CD4-positive, alpha-beta T cell (primary cell): ENCODE measurements at regions not wholly inside any gene's neighbourhood (a gene's known extent, or its start where the extent isn't known, plus 50 kb on each side); places are given as distances from the start of the nearest gene placed in this dataset.
"Not testable (repeated sequence)": the region's sequence is repeated elsewhere in the genome, so short reads cannot be mapped to it uniquely, and the experiment has no call there.

Experiments used
- ATAC-seq: fragments of 200-7000 bp; cut with Tn5 transposase; one replicate; pipeline ENCODE4 v1.10.0; 2022; ENCODE audit warnings: mild to moderate bottlenecking; ENCODE audit not compliant: poor library complexity
- CTCF ChIA-PET: fragments of 350-600 bp; sonication (Branson Sonifier 250); formaldehyde crosslinking; loops from one replicate; lab custom pipeline; 2021; ENCODE audit warnings: antibody characterized with exemption, inconsistent platforms; lab: Charles Lee
- POLR2A ChIA-PET: fragments of 350-600 bp; sonication (Branson Sonifier 250); formaldehyde crosslinking; loops from one replicate; lab custom pipeline; 2021; ENCODE audit warnings: antibody characterized with exemption, inconsistent platforms; lab: Charles Lee
- DNase-seq, 14 experiments: peaks; one replicate each; pipeline ENCODE4 v3.0.0-alpha.2; 2013 to 2020; ENCODE audit warnings: mixed read lengths in 2 of 14
- H3K27ac ChIP-seq, 2 donors: one replicate each; pipeline versions ENCODE4 v1.5.1 to v1.7.0; 2013; ENCODE audit warnings: low read length in 2 of 2, low read depth in 1 of 2, mild to moderate bottlenecking in 1 of 2
- H3K27me3 ChIP-seq, 2 experiments: 1 replicate in 1 of 2; 2 replicates in 1 of 2; pipeline versions ENCODE4 v1.6.1 to v1.7.0; 2013; ENCODE audit warnings: low read length in 2 of 2, control low read depth in 1 of 2, mild to moderate bottlenecking in 1 of 2, moderate library complexity in 1 of 2; ENCODE audit not compliant: insufficient read depth in 2 of 2, control insufficient read depth in 1 of 2
- H3K36me3 ChIP-seq: one replicate; pipeline ENCODE4 v1.6.1; 2013; ENCODE audit warnings: low read length, control low read depth; ENCODE audit not compliant: insufficient read depth
- H3K4me1 ChIP-seq: one replicate; pipeline ENCODE4 v1.6.1; 2013; ENCODE audit warnings: low read length, control low read depth; ENCODE audit not compliant: insufficient read depth
- H3K4me3 ChIP-seq: one replicate; pipeline ENCODE4 v1.5.1; 2013; ENCODE audit warnings: mild to moderate bottlenecking, low read length, moderate library complexity
- H3K9me3 ChIP-seq, 2 experiments: 1 replicate in 1 of 2; 2 replicates in 1 of 2; pipeline versions ENCODE4 v1.6.1 to v1.7.0; 2013; ENCODE audit warnings: low read length in 2 of 2, mild to moderate bottlenecking in 2 of 2, control low read depth in 1 of 2, moderate library complexity in 1 of 2; ENCODE audit not compliant: control insufficient read depth in 1 of 2, insufficient read depth in 1 of 2
- H3K27ac Mint-ChIP-seq: one replicate; pipeline ENCODE4 v1.8.0; 2020; ENCODE audit warnings: mixed read lengths
- H3K27me3 Mint-ChIP-seq: one replicate; pipeline ENCODE4 v1.8.0; 2021; ENCODE audit warnings: mixed read lengths
- H3K36me3 Mint-ChIP-seq: one replicate; pipeline ENCODE4 v1.8.0; 2021; ENCODE audit warnings: low read depth, mixed read lengths
- H3K4me1 Mint-ChIP-seq: one replicate; pipeline ENCODE4 v1.8.0; 2021; ENCODE audit warnings: low read depth, mixed read lengths
- H3K4me3 Mint-ChIP-seq: one replicate; pipeline ENCODE4 v1.8.0; 2020; ENCODE audit warnings: mild to moderate bottlenecking, mixed read lengths
- H3K9me3 Mint-ChIP-seq: one replicate; pipeline ENCODE4 v1.8.0; 2020; ENCODE audit warnings: mixed read lengths
- intact Hi-C, 2 experiments: fragments of 100-400 bp; cut with DNase I in 1 of 2; cut with micrococcal nuclease in 1 of 2; formaldehyde crosslinking; loops; one replicate each; pipeline versions ENCODE4 v1.15.1 to v1.9.0; 2023 to 2025; cut with DNase I, micrococcal nuclease
- TF ChIP-seq, protein P1 (sequence below): fragments of 200-600 bp; IDR thresholded peaks from one replicate; pipeline ENCODE4 v1.8.0; 2022; ENCODE audit warnings: antibody characterized with exemption, mild to moderate bottlenecking

GRCh38 chr11:97060184-97060583 lies 670.4 kb downstream of the JRKL start:
- Histone ChIP-seq H3K36me3 (no peaks in the 10 kb centered on the region), H3K4me1 (no peaks in the 10 kb centered on the region), H3K4me3 (no peak overlapping the region), H3K27me3 (no peaks in the 10 kb centered on the region), H3K27ac (no peak overlapping the region), H3K9me3 (peaks cover 10 to 11% of the 10 kb centered on the region in 2 experiments)
- H3K4me3 Mint-ChIP-seq: no peak overlapping the region
- ATAC-seq (no peak), DNase-seq (no peak)
- no peaks in the 10 kb centered on the region for H3K36me3 Mint-ChIP-seq
- TF ChIP-seq, protein P1, sequence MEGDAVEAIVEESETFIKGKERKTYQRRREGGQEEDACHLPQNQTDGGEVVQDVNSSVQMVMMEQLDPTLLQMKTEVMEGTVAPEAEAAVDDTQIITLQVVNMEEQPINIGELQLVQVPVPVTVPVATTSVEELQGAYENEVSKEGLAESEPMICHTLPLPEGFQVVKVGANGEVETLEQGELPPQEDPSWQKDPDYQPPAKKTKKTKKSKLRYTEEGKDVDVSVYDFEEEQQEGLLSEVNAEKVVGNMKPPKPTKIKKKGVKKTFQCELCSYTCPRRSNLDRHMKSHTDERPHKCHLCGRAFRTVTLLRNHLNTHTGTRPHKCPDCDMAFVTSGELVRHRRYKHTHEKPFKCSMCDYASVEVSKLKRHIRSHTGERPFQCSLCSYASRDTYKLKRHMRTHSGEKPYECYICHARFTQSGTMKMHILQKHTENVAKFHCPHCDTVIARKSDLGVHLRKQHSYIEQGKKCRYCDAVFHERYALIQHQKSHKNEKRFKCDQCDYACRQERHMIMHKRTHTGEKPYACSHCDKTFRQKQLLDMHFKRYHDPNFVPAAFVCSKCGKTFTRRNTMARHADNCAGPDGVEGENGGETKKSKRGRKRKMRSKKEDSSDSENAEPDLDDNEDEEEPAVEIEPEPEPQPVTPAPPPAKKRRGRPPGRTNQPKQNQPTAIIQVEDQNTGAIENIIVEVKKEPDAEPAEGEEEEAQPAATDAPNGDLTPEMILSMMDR: no peak
- H3K4me1 Mint-ChIP-seq: no peaks in the 10 kb centered on the region
- peaks cover 16% of the 10 kb centered on the region for H3K9me3 Mint-ChIP-seq
- CTCF ChIA-PET: no interaction called here
- no peaks in the 10 kb centered on the region for H3K27me3 Mint-ChIP-seq
- POLR2A ChIA-PET: no interaction called here
- intact Hi-C loops: no loop called here
- no peak overlapping the region for H3K27ac Mint-ChIP-seq

DNA sequence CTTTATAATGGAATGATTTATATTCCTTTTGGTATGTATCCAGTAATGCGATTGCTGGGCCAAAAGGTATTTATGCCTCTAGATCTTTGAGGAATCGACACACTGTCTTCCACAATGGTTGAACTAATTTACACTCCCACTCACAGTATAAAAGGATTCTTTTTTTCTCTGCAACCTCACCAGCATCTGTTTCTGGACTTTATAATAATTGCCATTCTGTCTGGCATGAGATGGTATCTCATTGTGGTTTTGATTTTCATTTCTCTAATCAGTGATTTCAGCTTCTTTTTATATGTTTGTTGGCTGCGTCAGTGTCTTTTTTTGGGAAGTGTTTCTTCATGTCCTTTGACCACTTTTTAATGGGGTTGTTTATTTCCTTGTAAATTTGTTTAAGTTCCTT lies 679.3 kb downstream of the JRKL start:
- ChIA-PET POLR2A (no interaction called here), CTCF (no interaction called here)
- Mint-ChIP-seq H3K27ac (no peak overlapping the region), H3K4me1 (no peaks in the 10 kb centered on the region), H3K36me3 (no peaks in the 10 kb centered on the region), H3K27me3 (no peaks in the 10 kb centered on the region), H3K9me3 (peaks cover 20% of the 10 kb centered on the region), H3K4me3 (no peak overlapping the region)
- peaks cover 1 to 7% of the 10 kb centered on the region in 2 experiments for H3K9me3 ChIP-seq
- H3K27ac ChIP-seq: no peak overlapping the region
- intact Hi-C loops: no loop called here
- TF ChIP-seq, protein P1: no peak
- no peak overlapping the region for H3K4me3 ChIP-seq
- H3K36me3 ChIP-seq: no peaks in the 10 kb centered on the region
- DNase-seq (no peak), ATAC-seq (no peak)
- H3K27me3 ChIP-seq: no peaks in the 10 kb centered on the region
- H3K4me1 ChIP-seq: no peaks in the 10 kb centered on the region

- ChIA-PET CTCF (no interaction called here), POLR2A (no interaction called here)
- Histone ChIP-seq H3K9me3 (peaks cover 7 to 13% of the 10 kb centered on the region in 2 experiments), H3K4me3 (no peak overlapping the region), H3K4me1 (no peaks in the 10 kb centered on the region), H3K36me3 (no peaks in the 10 kb centered on the region), H3K27me3 (no peaks in the 10 kb centered on the region), H3K27ac (no peak overlapping the region)
- Mint-ChIP-seq H3K27me3 (no peaks in the 10 kb centered on the region), H3K4me1 (no peaks in the 10 kb centered on the region), H3K27ac (no peak overlapping the region), H3K4me3 (no peak overlapping the region), H3K9me3 (peaks cover 18% of the 10 kb centered on the region), H3K36me3 (no peaks in the 10 kb centered on the region)
- ATAC-seq (no peak), DNase-seq (no peak)
- TF ChIP-seq, protein P1: no peak
- intact Hi-C loops: no loop called here
Observed at GRCh38 chr11:97072420-97072819, 682.6 kb downstream of the JRKL start.

- H3K27ac Mint-ChIP-seq, H3K27ac ChIP-seq, POLR2A ChIA-PET, H3K4me3 Mint-ChIP-seq, H3K4me3 ChIP-seq, CTCF ChIA-PET, H3K27me3 Mint-ChIP-seq, H3K36me3 Mint-ChIP-seq, ATAC-seq, H3K4me1 Mint-ChIP-seq, intact Hi-C loops, H3K36me3 ChIP-seq, DNase-seq, H3K4me1 ChIP-seq, H3K27me3 ChIP-seq: not testable (repeated sequence)
- peaks cover 18% of the 10 kb centered on the region for H3K9me3 Mint-ChIP-seq
- peaks cover 7 to 13% of the 10 kb centered on the region in 2 experiments for H3K9me3 ChIP-seq
Observed at GRCh38 chr11:97076666-97077065, 686.9 kb downstream of the JRKL start.
